ENCODE measurements at regions not wholly inside any gene's neighbourhood (a gene's known extent, or its start where the extent isn't known, plus 50 kb on each side); places are given as distances from the start of the nearest gene placed in this dataset.
"Not testable (repeated sequence)": the region's sequence is repeated elsewhere in the genome, so short reads cannot be mapped to it uniquely, and the experiment has no call there.

DNA sequence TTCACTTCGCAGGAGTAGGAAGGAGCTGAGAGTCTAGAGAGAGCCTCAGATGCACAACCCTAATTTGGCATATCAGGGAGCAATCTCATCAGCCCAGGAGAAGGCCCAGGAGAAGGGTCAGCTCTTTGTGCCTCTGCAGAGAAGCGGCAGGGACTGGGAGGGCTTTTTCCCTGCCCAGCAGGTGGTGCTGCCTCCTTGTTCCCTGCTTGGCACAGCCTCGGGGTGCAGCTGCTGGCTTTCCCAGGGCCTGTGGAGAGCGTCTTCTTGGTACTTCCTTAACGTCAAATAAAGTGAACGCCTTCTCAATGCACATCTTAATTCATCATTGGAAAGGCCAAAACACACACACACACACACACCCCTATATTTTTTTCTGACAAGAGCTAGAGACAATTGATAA lies 519.3 kb downstream of the GOLGA6L6 start:
- not testable (repeated sequence) for TF ChIP-seq POLR2AphosphoS5 (IDR thresholded peaks at IDR 0.05; ENCODE audit: low read depth, low read length); SIN3A (IDR thresholded peaks at IDR 0.05; ENCODE audit: borderline replicate concordance, insufficient read depth, low read depth, low read length); TCF7L2 (IDR thresholded peaks at IDR 0.05; ENCODE audit: low read depth, low read length)
- TF ChIP-seq, protein P1, sequence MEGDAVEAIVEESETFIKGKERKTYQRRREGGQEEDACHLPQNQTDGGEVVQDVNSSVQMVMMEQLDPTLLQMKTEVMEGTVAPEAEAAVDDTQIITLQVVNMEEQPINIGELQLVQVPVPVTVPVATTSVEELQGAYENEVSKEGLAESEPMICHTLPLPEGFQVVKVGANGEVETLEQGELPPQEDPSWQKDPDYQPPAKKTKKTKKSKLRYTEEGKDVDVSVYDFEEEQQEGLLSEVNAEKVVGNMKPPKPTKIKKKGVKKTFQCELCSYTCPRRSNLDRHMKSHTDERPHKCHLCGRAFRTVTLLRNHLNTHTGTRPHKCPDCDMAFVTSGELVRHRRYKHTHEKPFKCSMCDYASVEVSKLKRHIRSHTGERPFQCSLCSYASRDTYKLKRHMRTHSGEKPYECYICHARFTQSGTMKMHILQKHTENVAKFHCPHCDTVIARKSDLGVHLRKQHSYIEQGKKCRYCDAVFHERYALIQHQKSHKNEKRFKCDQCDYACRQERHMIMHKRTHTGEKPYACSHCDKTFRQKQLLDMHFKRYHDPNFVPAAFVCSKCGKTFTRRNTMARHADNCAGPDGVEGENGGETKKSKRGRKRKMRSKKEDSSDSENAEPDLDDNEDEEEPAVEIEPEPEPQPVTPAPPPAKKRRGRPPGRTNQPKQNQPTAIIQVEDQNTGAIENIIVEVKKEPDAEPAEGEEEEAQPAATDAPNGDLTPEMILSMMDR (IDR thresholded peaks at IDR 0.05) = not testable (repeated sequence)

All from Panc1 (cell line).